Cardiac muscle cell (in vitro differentiated cells and primary cell): ENCODE measurements at regions not wholly inside any gene's neighbourhood (a gene's known extent, or its start where the extent isn't known, plus 50 kb on each side); places are given as distances from the start of the nearest gene placed in this dataset.
A peak's percentile ranks its signal among the peaks of the same experiment; 100 is the strongest.

Source experiments
- DNase-seq, 2 donors: peaks; one replicate each; pipeline versions ENCODE4 v3.0.0 to v3.0.0-alpha.2; 2010 to 2017; ENCODE audit warnings: low read depth in 1 of 2, low spot score in 1 of 2
- H3K27ac ChIP-seq: fragments of 200-600 bp; sonication (generic); 2 replicates; pipeline ENCODE4 v1.5.1; 2016
- H3K27me3 ChIP-seq: fragments of 200-600 bp; sonication (generic); 2 replicates; pipeline ENCODE4 v1.6.0; 2016; ENCODE audit warnings: control low read depth
- H3K36me3 ChIP-seq: fragments of 200-600 bp; sonication (generic); 2 replicates; pipeline ENCODE4 v1.5.1; 2016; ENCODE audit warnings: control low read depth
- H3K4me1 ChIP-seq: fragments of 200-600 bp; sonication (generic); 2 replicates; pipeline ENCODE4 v1.8.1; 2017; ENCODE audit warnings: low read depth, mild to moderate bottlenecking, mixed run types
- H3K4me3 ChIP-seq: fragments of 200-600 bp; sonication (generic); 2 replicates; pipeline ENCODE4 v1.5.1; 2016; ENCODE audit warnings: mild to moderate bottlenecking
- H3K9me3 ChIP-seq: fragments of 200-600 bp; sonication (generic); 2 replicates; pipeline ENCODE4 v1.5.1; 2017; ENCODE audit warnings: low read depth, mild to moderate bottlenecking, control low read depth
- CTCF ChIP-seq: IDR thresholded peaks from 2 replicates; pipeline ENCODE4 v1.5.1; 2012; ENCODE audit warnings: low read depth, mild to moderate bottlenecking, low read length

- Histone ChIP-seq H3K27ac (no peak overlapping the region), H3K4me1 (no peaks in the 10 kb centered on the region), H3K36me3 (no peaks in the 10 kb centered on the region), H3K27me3 (no peaks in the 10 kb centered on the region), H3K4me3 (no peak overlapping the region), H3K9me3 (no peaks in the 10 kb centered on the region)
- no peak for TF ChIP-seq CTCF
- no peak for DNase-seq
Measured at GRCh38 chr13:107422421-107422820, 792.9 kb downstream of the LIG4 start.

GRCh38 chr13:107421951-107422350 is 793.4 kb downstream of the LIG4 start:
- Histone ChIP-seq H3K36me3 (no peaks in the 10 kb centered on the region), H3K4me3 (no peak overlapping the region), H3K4me1 (no peaks in the 10 kb centered on the region), H3K27me3 (no peaks in the 10 kb centered on the region), H3K27ac (no peak overlapping the region), H3K9me3 (no peaks in the 10 kb centered on the region)
- DNase-seq: peak in 1 of 2 donors; percentile 20
- TF ChIP-seq CTCF: no peak

DNA sequence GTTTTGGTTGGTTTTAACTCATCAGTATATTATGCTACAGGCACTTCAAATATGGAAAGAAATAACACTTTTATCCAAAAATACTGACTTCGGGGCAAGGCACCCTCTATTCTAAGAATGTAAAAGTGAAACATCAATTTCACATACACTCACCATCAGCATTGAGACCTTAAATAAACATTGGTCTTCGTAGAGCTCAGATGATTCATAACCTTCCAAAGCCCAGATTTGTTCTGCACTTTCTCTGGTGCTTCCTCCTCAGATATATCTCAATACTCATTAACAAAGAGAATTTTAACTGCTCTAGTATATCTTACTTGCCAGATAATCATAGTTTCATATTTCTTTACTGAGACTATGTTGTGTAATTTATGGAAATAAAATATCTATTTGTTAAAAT is 794.3 kb downstream of the LIG4 start:
- no peaks in the 10 kb centered on the region for H3K36me3 ChIP-seq
- no peaks in the 10 kb centered on the region for H3K4me1 ChIP-seq
- TF ChIP-seq CTCF: no peak
- no peaks in the 10 kb centered on the region for H3K27me3 ChIP-seq
- H3K4me3 ChIP-seq: no peak overlapping the region
- no peaks in the 10 kb centered on the region for H3K9me3 ChIP-seq
- no peak overlapping the region for H3K27ac ChIP-seq
- DNase-seq: peak in 1 of 2 donors; percentile 20

- H3K36me3 ChIP-seq: no peaks in the 10 kb centered on the region
- TF ChIP-seq CTCF: no peak
- no peak overlapping the region for H3K4me3 ChIP-seq
- no peak overlapping the region for H3K27ac ChIP-seq
- H3K9me3 ChIP-seq: no peaks in the 10 kb centered on the region
- no peaks in the 10 kb centered on the region for H3K27me3 ChIP-seq
- DNase-seq: no peak
- no peaks in the 10 kb centered on the region for H3K4me1 ChIP-seq
Measured at GRCh38 chr13:107413005-107413404, 802.3 kb downstream of the LIG4 start.

GRCh38 chr13:107407074-107407473 is 808.3 kb downstream of the LIG4 start:
- Histone ChIP-seq H3K9me3 (no peaks in the 10 kb centered on the region), H3K27me3 (no peaks in the 10 kb centered on the region), H3K36me3 (no peaks in the 10 kb centered on the region), H3K27ac (no peak overlapping the region), H3K4me3 (no peak overlapping the region), H3K4me1 (no peaks in the 10 kb centered on the region)
- no peak for TF ChIP-seq CTCF
- no peak for DNase-seq
